Adrenal gland (tissue), 9 donors: ENCODE measurements at regions not wholly inside any gene's neighbourhood (a gene's known extent, or its start where the extent isn't known, plus 50 kb on each side); places are given as distances from the start of the nearest gene placed in this dataset.

Experiments used
- DNase-seq, 7 donors: peaks; one replicate each; pipeline ENCODE4 v3.0.0-alpha.2; 2019 to 2020
- H3K27ac ChIP-seq, 5 donors: fragments of 200-600 bp; sonication (generic) in 4 of 5; 1 replicate in 3 of 5; 2 replicates in 2 of 5; pipeline versions ENCODE4 v1.5.1 to v1.8.0; 2016 to 2020; ENCODE audit warnings: mild to moderate bottlenecking in 1 of 5
- H3K27me3 ChIP-seq: fragments of 200-600 bp; 2 replicates; pipeline ENCODE4 v1.8.0; 2021
- H3K36me3 ChIP-seq, 2 donors: fragments of 200-600 bp; replicated peaks in 1 of 2; 1 replicate in 1 of 2; 2 replicates in 1 of 2; pipeline versions ENCODE4 v1.5.1 to v1.8.0; 2018 to 2022
- H3K4me1 ChIP-seq, 2 donors: fragments of 200-600 bp; replicated peaks in 1 of 2; 1 replicate in 1 of 2; 2 replicates in 1 of 2; pipeline versions ENCODE4 v1.5.1 to v1.8.0; 2018 to 2021
- H3K4me3 ChIP-seq, 4 donors: fragments of 200-600 bp; sonication (generic) in 3 of 4; one replicate each; pipeline ENCODE4 v1.5.1; 2016 to 2018
- H3K9me3 ChIP-seq, 3 donors: fragments of 200-600 bp; sonication (generic) in 1 of 3; replicated peaks in 1 of 3; 1 replicate in 2 of 3; 2 replicates in 1 of 3; pipeline versions ENCODE4 v1.5.1 to v1.8.0; 2016 to 2021
- POLR2A ChIP-seq, 2 donors: fragments of 450-650 bp; IDR thresholded peaks; one replicate each; pipeline ENCODE4 v1.6.1; 2017; ENCODE audit warnings: antibody characterized with exemption in 2 of 2, mild to moderate bottlenecking in 2 of 2, moderate library complexity in 1 of 2
- WGBS, 4 donors: extraction: QIAGEN DNeasy Blood & Tissue Kit in 2 of 4; methylation state at CpG; one replicate each; pipeline versions ENCODE4 v1.1.5 to v1.1.7; 2013 to 2017; 5-methylcytosine and 5-hydroxymethylcytosine counted together
- intact Hi-C, 2 donors: fragments of 100-400 bp; cut with DNase I; formaldehyde crosslinking; loops; one replicate each; pipeline versions ENCODE4 v1.14.1 to v1.15.0; 2022 to 2023
- TF ChIP-seq, protein P1 (sequence below), 6 experiments: fragments of 450-650 bp in 4 of 6; fragments of 200-600 bp in 2 of 6; sonication (generic) in 1 of 6; IDR thresholded peaks; 1 replicate in 5 of 6; 2 replicates in 1 of 6; pipeline versions ENCODE4 v1.5.1 to v1.8.0; 2016 to 2021; ENCODE audit warnings: antibody characterized with exemption in 6 of 6, mild to moderate bottlenecking in 2 of 6, moderate library complexity in 1 of 6
- donor health status: healthy with polysubstance abuse.
- donor health status: Bipolar disorder and iron deficiency.
- donor health status: DM: yes; HTN: yes; CAD: no.
- donor health status: DM: no; HTN: no; CAD: no.
- donor health status: DM: no; HTN: no; CAD: no.

- Histone ChIP-seq H3K4me1 (no peaks in the 10 kb centered on the region), H3K9me3 (no peaks in the 10 kb centered on the region), H3K27ac (no peak overlapping the region), H3K4me3 (no peak overlapping the region), H3K36me3 (no peaks in the 10 kb centered on the region), H3K27me3 (no peaks in the 10 kb centered on the region)
- intact Hi-C loops = loop anchor here in 1 of 2 donors (10.0 kb wide), 1 partner anchor 561 kb away; no protein-coding TSS in a partner anchor
- TF ChIP-seq, protein P1, sequence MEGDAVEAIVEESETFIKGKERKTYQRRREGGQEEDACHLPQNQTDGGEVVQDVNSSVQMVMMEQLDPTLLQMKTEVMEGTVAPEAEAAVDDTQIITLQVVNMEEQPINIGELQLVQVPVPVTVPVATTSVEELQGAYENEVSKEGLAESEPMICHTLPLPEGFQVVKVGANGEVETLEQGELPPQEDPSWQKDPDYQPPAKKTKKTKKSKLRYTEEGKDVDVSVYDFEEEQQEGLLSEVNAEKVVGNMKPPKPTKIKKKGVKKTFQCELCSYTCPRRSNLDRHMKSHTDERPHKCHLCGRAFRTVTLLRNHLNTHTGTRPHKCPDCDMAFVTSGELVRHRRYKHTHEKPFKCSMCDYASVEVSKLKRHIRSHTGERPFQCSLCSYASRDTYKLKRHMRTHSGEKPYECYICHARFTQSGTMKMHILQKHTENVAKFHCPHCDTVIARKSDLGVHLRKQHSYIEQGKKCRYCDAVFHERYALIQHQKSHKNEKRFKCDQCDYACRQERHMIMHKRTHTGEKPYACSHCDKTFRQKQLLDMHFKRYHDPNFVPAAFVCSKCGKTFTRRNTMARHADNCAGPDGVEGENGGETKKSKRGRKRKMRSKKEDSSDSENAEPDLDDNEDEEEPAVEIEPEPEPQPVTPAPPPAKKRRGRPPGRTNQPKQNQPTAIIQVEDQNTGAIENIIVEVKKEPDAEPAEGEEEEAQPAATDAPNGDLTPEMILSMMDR (IDR thresholded peaks at IDR 0.05) = no peak
- no peak for TF ChIP-seq POLR2A (IDR thresholded peaks at IDR 0.05)
- WGBS, 4 donors = 66 to 87% (median 80%) methylated on average over 2 to 5 of the region's 5 CpGs
- DNase-seq = no peak
Measured at GRCh38 chr18:60555625-60556024, 183.1 kb upstream of the MC4R start.

GRCh38 chr18:60556326-60556725 is 183.8 kb upstream of the MC4R start:
- DNase-seq = no peak
- WGBS, 4 donors = 88 to 97% (median 94%) methylated on average over 1 of the region's 1 CpG; no CpG with 5 or more reads in 1 of the 4 donors
- H3K4me3 ChIP-seq = no peak overlapping the region
- TF ChIP-seq, protein P1 (IDR thresholded peaks at IDR 0.05) = no peak
- no peak for TF ChIP-seq POLR2A (IDR thresholded peaks at IDR 0.05)
- H3K4me1 ChIP-seq = no peaks in the 10 kb centered on the region
- intact Hi-C loops = loop anchor here in 1 of 2 donors (10.0 kb wide), 1 partner anchor 562 kb away; no protein-coding TSS in a partner anchor
- H3K27ac ChIP-seq = no peak overlapping the region
- no peaks in the 10 kb centered on the region for H3K9me3 ChIP-seq
- H3K27me3 ChIP-seq = no peaks in the 10 kb centered on the region
- no peaks in the 10 kb centered on the region for H3K36me3 ChIP-seq

DNA sequence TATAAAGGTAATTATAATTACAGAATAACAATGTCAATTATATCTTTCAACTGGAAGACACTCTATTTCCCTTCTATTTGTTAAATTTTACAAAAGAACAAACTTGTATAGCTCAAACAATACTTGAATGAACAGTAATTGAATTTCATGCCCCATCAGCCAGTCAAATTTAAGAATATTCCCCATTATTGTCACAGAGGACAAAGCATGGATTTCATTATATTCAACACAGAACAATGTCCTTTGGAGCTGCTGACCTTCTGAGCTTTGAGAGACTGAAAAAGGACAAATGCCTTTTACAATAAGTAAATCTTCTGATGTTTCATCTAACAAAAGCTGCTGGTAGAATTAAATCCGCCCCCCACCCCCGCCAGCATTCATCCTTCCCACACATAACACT is 187.5 kb upstream of the MC4R start:
- H3K27ac ChIP-seq = no peak overlapping the region
- H3K27me3 ChIP-seq = no peaks in the 10 kb centered on the region
- no peak overlapping the region for H3K4me3 ChIP-seq
- intact Hi-C loops = no loop called here
- TF ChIP-seq, protein P1 (IDR thresholded peaks at IDR 0.05) = no peak
- TF ChIP-seq POLR2A (IDR thresholded peaks at IDR 0.05) = no peak
- 22 to 92% (median 51%) methylated on average over 2 of the region's 2 CpGs for WGBS, 4 donors
- no peaks in the 10 kb centered on the region for H3K36me3 ChIP-seq
- H3K4me1 ChIP-seq = no peaks in the 10 kb centered on the region
- no peaks in the 10 kb centered on the region for H3K9me3 ChIP-seq
- DNase-seq = no peak

GRCh38 chr18:60563082-60563481 is 190.5 kb upstream of the MC4R start:
- WGBS, 4 donors = 75 to 91% (median 85%) methylated on average over 3 of the region's 3 CpGs
- H3K36me3 ChIP-seq = no peaks in the 10 kb centered on the region
- DNase-seq = no peak

GRCh38 chr18:60568220-60568619 is 195.6 kb upstream of the MC4R start:
- DNase-seq = no peak
- Histone ChIP-seq H3K27me3 (no peaks in the 10 kb centered on the region), H3K4me3 (no peak overlapping the region), H3K27ac (no peak overlapping the region), H3K36me3 (no peaks in the 10 kb centered on the region), H3K9me3 (peaks cover 0 to 11% (median 0%) of the 10 kb centered on the region in 3 donors), H3K4me1 (no peaks in the 10 kb centered on the region)
- intact Hi-C loops = no loop called here
- TF ChIP-seq, protein P1 (IDR thresholded peaks at IDR 0.05) = no peak
- no peak for TF ChIP-seq POLR2A (IDR thresholded peaks at IDR 0.05)
- WGBS, 4 donors = 44 to 70% (median 60%) methylated on average over 3 of the region's 3 CpGs

More at GRCh38 chr18:60563082-60563481, 190.5 kb upstream of the MC4R start:
- Histone ChIP-seq H3K4me1 (no peaks in the 10 kb centered on the region), H3K27ac (no peak overlapping the region), H3K9me3 (peaks cover 0 to 5% (median 0%) of the 10 kb centered on the region in 3 donors), H3K4me3 (no peak overlapping the region), H3K27me3 (no peaks in the 10 kb centered on the region)
- intact Hi-C loops = no loop called here
- TF ChIP-seq POLR2A (IDR thresholded peaks at IDR 0.05) = no peak
